ENCODE measurements at regions not wholly inside any gene's neighbourhood (a gene's known extent, or its start where the extent isn't known, plus 50 kb on each side); places are given as distances from the start of the nearest gene placed in this dataset.
"Not testable (repeated sequence)": the region's sequence is repeated elsewhere in the genome, so short reads cannot be mapped to it uniquely, and the experiment has no call there.

DNA sequence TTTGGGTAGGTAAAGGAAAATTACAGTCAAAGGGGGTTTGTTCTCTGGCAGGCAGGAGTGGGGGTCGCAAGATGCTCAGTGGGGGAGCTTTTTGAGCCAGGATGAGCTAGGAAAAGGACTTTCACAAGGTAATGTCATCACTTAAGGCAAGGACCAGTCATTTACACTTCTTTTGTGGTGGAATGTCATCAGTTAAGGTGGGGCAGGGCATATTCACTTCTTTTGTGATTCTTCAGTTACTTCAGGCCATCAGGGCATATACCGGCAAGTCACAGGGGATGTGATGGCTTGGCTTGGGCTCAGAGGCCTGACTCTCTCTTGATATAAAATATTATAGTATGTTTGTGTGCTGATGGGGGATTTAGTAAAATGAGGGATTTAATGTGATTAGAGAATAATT is 151.4 kb upstream of the GK2 start:
- TF ChIP-seq POLR2A (IDR thresholded peaks at IDR 0.05), result not testable (repeated sequence)
- TF ChIP-seq, protein P1, sequence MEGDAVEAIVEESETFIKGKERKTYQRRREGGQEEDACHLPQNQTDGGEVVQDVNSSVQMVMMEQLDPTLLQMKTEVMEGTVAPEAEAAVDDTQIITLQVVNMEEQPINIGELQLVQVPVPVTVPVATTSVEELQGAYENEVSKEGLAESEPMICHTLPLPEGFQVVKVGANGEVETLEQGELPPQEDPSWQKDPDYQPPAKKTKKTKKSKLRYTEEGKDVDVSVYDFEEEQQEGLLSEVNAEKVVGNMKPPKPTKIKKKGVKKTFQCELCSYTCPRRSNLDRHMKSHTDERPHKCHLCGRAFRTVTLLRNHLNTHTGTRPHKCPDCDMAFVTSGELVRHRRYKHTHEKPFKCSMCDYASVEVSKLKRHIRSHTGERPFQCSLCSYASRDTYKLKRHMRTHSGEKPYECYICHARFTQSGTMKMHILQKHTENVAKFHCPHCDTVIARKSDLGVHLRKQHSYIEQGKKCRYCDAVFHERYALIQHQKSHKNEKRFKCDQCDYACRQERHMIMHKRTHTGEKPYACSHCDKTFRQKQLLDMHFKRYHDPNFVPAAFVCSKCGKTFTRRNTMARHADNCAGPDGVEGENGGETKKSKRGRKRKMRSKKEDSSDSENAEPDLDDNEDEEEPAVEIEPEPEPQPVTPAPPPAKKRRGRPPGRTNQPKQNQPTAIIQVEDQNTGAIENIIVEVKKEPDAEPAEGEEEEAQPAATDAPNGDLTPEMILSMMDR (IDR thresholded peaks at IDR 0.05), result not testable (repeated sequence)
